PC-3 (cell line): ENCODE measurements at regions not wholly inside any gene's neighbourhood (a gene's known extent, or its start where the extent isn't known, plus 50 kb on each side); places are given as distances from the start of the nearest gene placed in this dataset.
A peak's percentile ranks its signal among the peaks of the same experiment; 100 is the strongest.
"Not testable (repeated sequence)": the region's sequence is repeated elsewhere in the genome, so short reads cannot be mapped to it uniquely, and the experiment has no call there.

Experiments
- ATAC-seq: fragments of 200-7000 bp; cut with Tn5 transposase; 2 replicates; pipeline ENCODE4 v1.9.1; 2020; ENCODE audit warnings: mild to moderate bottlenecking, moderate library complexity
- BruUV-seq: library from RNA; stranded (reverse); fragments of 400-500 nt; replicated peaks from 2 replicates; lab custom pipeline; 2021; lab: Mats Ljungman, UMichigan
- CTCF ChIA-PET: fragments of 300-600 bp; sonication (Branson Sonifier 250); formaldehyde crosslinking; loops from one replicate; lab custom pipeline; 2022; ENCODE audit warnings: antibody characterized with exemption; lab: Charles Lee
- POLR2A ChIA-PET: fragments of 300-600 bp; sonication (Branson Sonifier 250); formaldehyde crosslinking; loops from one replicate; lab custom pipeline; 2022; ENCODE audit warnings: antibody characterized with exemption; ENCODE audit not compliant: unreplicated experiment; lab: Charles Lee
- DNase-seq: peaks from one replicate; pipeline ENCODE4 v3.0.0-alpha.2; 2015
- H2AFZ ChIP-seq: fragments of 300-600 bp; sonication (generic); 2 replicates; pipeline ENCODE4 v1.6.0; 2016; ENCODE audit warnings: antibody characterized with exemption, low read length
- H3F3A ChIP-seq: fragments of 300-600 bp; sonication (generic); one replicate; pipeline ENCODE4 v1.6.0; 2017; ENCODE audit warnings: antibody characterized with exemption, low read length, control low read depth, mild to moderate bottlenecking; ENCODE audit not compliant: unreplicated experiment
- H3K27ac ChIP-seq: fragments of 300-600 bp; sonication (generic); 2 replicates; pipeline ENCODE4 v1.5.1; 2016; ENCODE audit warnings: mild to moderate bottlenecking, low read length
- H3K27me3 ChIP-seq: fragments of 300-600 bp; sonication (generic); 2 replicates; pipeline ENCODE4 v1.6.1; 2016; ENCODE audit warnings: low read length, mixed read lengths
- H3K36me3 ChIP-seq: fragments of 300-600 bp; sonication (generic); 2 replicates; pipeline ENCODE4 v1.6.1; 2016; ENCODE audit warnings: low read depth, mixed run types, low read length, mixed read lengths
- H3K4me1 ChIP-seq: fragments of 300-600 bp; sonication (generic); 2 replicates; pipeline ENCODE4 v1.5.1; 2016; ENCODE audit warnings: low read length; ENCODE audit not compliant: insufficient read depth
- H3K4me2 ChIP-seq: fragments of 300-600 bp; sonication (generic); 2 replicates; pipeline ENCODE4 v1.6.0; 2016; ENCODE audit warnings: low read length
- H3K4me3 ChIP-seq: fragments of 300-600 bp; sonication (generic); 2 replicates; pipeline ENCODE4 v1.5.1; 2016; ENCODE audit warnings: mild to moderate bottlenecking, low read length, mixed read lengths
- H3K79me2 ChIP-seq: fragments of 300-600 bp; sonication (generic); 2 replicates; pipeline ENCODE4 v1.6.1; 2017; ENCODE audit warnings: low read length, mixed read lengths
- H3K9ac ChIP-seq: fragments of 300-600 bp; sonication (generic); 2 replicates; pipeline ENCODE4 v1.6.0; 2016; ENCODE audit warnings: mild to moderate bottlenecking, low read length
- H3K9me2 ChIP-seq: fragments of 300-600 bp; sonication (generic); replicated peaks from 2 replicates; pipeline ENCODE4 v1.6.1; 2016; ENCODE audit warnings: mixed run types, low read length, mixed read lengths
- H3K9me3 ChIP-seq: fragments of 300-600 bp; sonication (generic); 2 replicates; pipeline ENCODE4 v1.6.1; 2016; ENCODE audit warnings: low read length, mixed read lengths
- H4K20me1 ChIP-seq: fragments of 300-600 bp; sonication (generic); 2 replicates; pipeline ENCODE4 v1.6.1; 2016; ENCODE audit warnings: low read length, mixed read lengths
- EZH2 ChIP-seq: fragments of 300-600 bp; sonication (generic); IDR thresholded peaks from one replicate; pipeline ENCODE4 v1.6.1; 2017; ENCODE audit warnings: antibody characterized with exemption, mild to moderate bottlenecking, low read length; ENCODE audit not compliant: unreplicated experiment
- EZH2phosphoT487 ChIP-seq: fragments of 300-600 bp; sonication (generic); IDR thresholded peaks from 2 replicates; pipeline ENCODE4 v1.6.1; 2018; ENCODE audit warnings: mild to moderate bottlenecking, antibody characterized with exemption, low read length, borderline replicate concordance
- intact Hi-C: fragments of 100-400 bp; cut with micrococcal nuclease; formaldehyde crosslinking; loops from 2 replicates; pipeline ENCODE4 v1.9.0; 2023
- TF ChIP-seq, protein P1 (sequence below): fragments of 300-600 bp; sonication (generic); conservative IDR thresholded peaks from 2 replicates; pipeline ENCODE4 v1.5.1; 2017; ENCODE audit warnings: antibody characterized with exemption, low read depth, mild to moderate bottlenecking, low read length

DNA sequence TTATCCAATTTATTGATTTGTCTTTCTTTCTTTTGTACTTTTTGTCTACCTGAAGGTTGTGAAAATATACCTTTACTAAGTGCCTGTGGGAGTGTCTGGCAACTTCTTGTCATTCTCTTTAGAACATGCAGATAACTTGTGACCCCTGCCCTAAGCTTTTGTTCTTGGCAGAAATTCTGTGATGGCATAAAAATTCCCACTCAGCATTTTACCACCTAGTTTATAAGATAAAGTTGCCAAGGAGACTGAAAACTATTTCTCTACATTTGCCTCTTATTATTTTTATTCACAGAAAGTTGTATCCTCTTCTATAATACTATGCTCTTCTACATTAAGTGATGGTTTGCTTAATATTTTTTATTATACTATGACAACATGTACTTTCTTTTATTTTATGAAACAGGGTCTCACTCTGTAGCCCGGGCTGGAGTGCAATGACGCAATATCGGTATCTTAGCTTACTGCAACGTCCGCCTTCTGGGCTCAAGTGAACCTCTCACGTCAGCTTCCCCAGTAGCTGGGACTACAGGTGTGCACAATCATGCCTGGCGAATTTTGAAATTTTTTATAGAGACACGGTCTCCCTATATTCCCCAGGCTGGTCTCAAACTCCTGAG, 683.5 kb downstream of the ANKRD7 start:
- ChIA-PET POLR2A (no interaction called here), CTCF (no interaction called here)
- Histone ChIP-seq H3K36me3 (no peaks in the 10 kb centered on the region), H3K27me3 (no peaks in the 10 kb centered on the region), H3K9me3 (no peaks in the 10 kb centered on the region), H3K4me1 (no peaks in the 10 kb centered on the region), H3K4me3 (no peak overlapping the region), H3K27ac (no peak overlapping the region), H3K79me2 (no peaks in the 10 kb centered on the region), H3K4me2 (no peak overlapping the region), H2AFZ (no peak overlapping the region), H3F3A (no peaks in the 10 kb centered on the region), H3K9me2 (no peaks in the 10 kb centered on the region), H4K20me1 (no peaks in the 10 kb centered on the region), H3K9ac (no peak overlapping the region)
- intact Hi-C loops, result loop anchor here (10.0 kb wide), 1 partner anchor 263 kb away; no protein-coding TSS in a partner anchor
- ATAC-seq (no peak), DNase-seq (no peak)
- BruUV-seq, result no TSS peak
- no peak for TF ChIP-seq EZH2phosphoT487

DNA sequence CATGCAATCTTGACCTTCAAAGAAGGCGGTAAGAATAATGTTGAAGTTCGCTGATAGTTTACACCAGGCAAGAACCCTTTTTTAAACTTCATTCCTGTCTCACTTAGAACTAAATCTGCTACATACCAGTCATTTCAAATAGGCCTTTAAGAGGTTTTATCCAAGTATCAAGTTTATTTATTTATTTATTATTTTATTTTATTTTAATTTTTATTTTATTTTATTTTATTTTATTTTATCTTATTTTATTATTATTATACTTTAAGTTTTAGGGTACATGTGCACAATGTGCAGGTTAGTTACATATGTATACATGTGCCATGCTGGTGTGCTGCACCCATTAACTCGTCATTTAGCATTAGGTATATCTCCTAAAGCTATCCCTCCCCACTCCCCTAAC, 691.6 kb downstream of the ANKRD7 start:
- H3K27ac ChIP-seq, H3K9me2 ChIP-seq, CTCF ChIA-PET, H3K9ac ChIP-seq, DNase-seq, H3K4me1 ChIP-seq, H3K36me3 ChIP-seq, H4K20me1 ChIP-seq, BruUV-seq, H3K9me3 ChIP-seq, POLR2A ChIA-PET, H2AFZ ChIP-seq, H3K4me2 ChIP-seq, H3K27me3 ChIP-seq, H3K79me2 ChIP-seq, H3F3A ChIP-seq, ATAC-seq, H3K4me3 ChIP-seq: not testable (repeated sequence)
- intact Hi-C loops, result loop anchor here (5.0 kb wide), 1 partner anchor 1176 kb away; no protein-coding TSS in a partner anchor

DNA sequence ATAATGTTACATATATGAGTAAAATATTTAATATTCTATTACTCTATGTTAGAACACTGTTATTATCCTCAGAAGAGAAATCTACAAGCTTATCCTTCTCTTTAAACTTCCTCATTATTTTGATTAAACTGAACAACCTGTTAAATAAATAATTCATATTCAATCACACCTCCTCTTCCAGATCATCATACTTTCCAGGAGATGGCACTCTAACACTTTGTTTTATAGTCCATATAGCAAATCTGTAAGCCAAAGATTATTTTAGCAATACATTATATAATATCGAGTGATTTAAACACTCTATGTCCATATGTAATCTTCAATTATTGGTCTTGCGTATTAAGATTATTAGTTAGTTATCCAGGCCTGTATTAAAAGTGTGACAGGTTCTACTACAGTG, 694.1 kb downstream of the ANKRD7 start:
- DNase-seq (peak; percentile 42), ATAC-seq (peak; percentile 48; the same call in 1 of the 2 replicates)
- H3K27me3 ChIP-seq, result no peaks in the 10 kb centered on the region
- ChIA-PET CTCF (interaction anchor here (0.6 to 1.0 kb wide), 2 partner anchors 621 to 1172 kb away, joined by 3 to 4 read pairs; no protein-coding TSS in a partner anchor), POLR2A (no interaction called here)
- TF ChIP-seq, protein P1, sequence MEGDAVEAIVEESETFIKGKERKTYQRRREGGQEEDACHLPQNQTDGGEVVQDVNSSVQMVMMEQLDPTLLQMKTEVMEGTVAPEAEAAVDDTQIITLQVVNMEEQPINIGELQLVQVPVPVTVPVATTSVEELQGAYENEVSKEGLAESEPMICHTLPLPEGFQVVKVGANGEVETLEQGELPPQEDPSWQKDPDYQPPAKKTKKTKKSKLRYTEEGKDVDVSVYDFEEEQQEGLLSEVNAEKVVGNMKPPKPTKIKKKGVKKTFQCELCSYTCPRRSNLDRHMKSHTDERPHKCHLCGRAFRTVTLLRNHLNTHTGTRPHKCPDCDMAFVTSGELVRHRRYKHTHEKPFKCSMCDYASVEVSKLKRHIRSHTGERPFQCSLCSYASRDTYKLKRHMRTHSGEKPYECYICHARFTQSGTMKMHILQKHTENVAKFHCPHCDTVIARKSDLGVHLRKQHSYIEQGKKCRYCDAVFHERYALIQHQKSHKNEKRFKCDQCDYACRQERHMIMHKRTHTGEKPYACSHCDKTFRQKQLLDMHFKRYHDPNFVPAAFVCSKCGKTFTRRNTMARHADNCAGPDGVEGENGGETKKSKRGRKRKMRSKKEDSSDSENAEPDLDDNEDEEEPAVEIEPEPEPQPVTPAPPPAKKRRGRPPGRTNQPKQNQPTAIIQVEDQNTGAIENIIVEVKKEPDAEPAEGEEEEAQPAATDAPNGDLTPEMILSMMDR, result peak; percentile 65
- TF ChIP-seq EZH2 (no peak), EZH2phosphoT487 (no peak)
- H3K79me2 ChIP-seq, result no peaks in the 10 kb centered on the region
- no peaks in the 10 kb centered on the region for H3K9me2 ChIP-seq
- BruUV-seq, result no TSS peak
- H2AFZ ChIP-seq, result no peak overlapping the region
- H3F3A ChIP-seq, result no peaks in the 10 kb centered on the region
- no peak overlapping the region for H3K4me2 ChIP-seq
- no peak overlapping the region for H3K9ac ChIP-seq
- no peaks in the 10 kb centered on the region for H3K4me1 ChIP-seq
- intact Hi-C loops, result loop anchor here (1.0 to 5.0 kb wide), 7 partner anchors 258 to 1806 kb away; no protein-coding TSS in a partner anchor
- no peak overlapping the region for H3K27ac ChIP-seq
- no peaks in the 10 kb centered on the region for H3K9me3 ChIP-seq
- no peaks in the 10 kb centered on the region for H4K20me1 ChIP-seq
- H3K4me3 ChIP-seq, result no peak overlapping the region
- H3K36me3 ChIP-seq, result no peaks in the 10 kb centered on the region
